ENCODE measurements at regions not wholly inside any gene's neighbourhood (a gene's known extent, or its start where the extent isn't known, plus 50 kb on each side); places are given as distances from the start of the nearest gene placed in this dataset.

GRCh38 chr5:61831736-61832135 lies 474.3 kb upstream of the KIF2A start:
- TF ChIP-seq SIN3A (IDR thresholded peaks at IDR 0.05; ENCODE audit: borderline replicate concordance, insufficient read depth, low read length) = no peak
- no peak for TF ChIP-seq FOXP2 (optimal IDR thresholded peaks at IDR 0.05; ENCODE audit: borderline replicate concordance, extremely low read depth, extremely low read length, insufficient read depth)
- TF ChIP-seq REST (IDR thresholded peaks at IDR 0.05; ENCODE audit: insufficient read depth in 1 of 2, low read depth in 2 of 2, low read length in 2 of 2) = no peak
- no peak for TF ChIP-seq POLR2AphosphoS5 (IDR thresholded peaks at IDR 0.05; ENCODE audit: low read depth, low read length)
- no peak for TF ChIP-seq TAF1 (IDR thresholded peaks at IDR 0.05; ENCODE audit: borderline replicate concordance, insufficient read depth, low read length)

- TF ChIP-seq POLR2AphosphoS5 (IDR thresholded peaks at IDR 0.05; ENCODE audit: low read depth, low read length) = no peak
- no peak for TF ChIP-seq REST (IDR thresholded peaks at IDR 0.05; ENCODE audit: insufficient read depth in 1 of 2, low read depth in 2 of 2, low read length in 2 of 2)
- TF ChIP-seq FOXP2 (optimal IDR thresholded peaks at IDR 0.05; ENCODE audit: borderline replicate concordance, extremely low read depth, extremely low read length, insufficient read depth) = no peak
- no peak for TF ChIP-seq TAF1 (IDR thresholded peaks at IDR 0.05; ENCODE audit: borderline replicate concordance, insufficient read depth, low read length)
Measured at GRCh38 chr5:61837788-61838187, 468.2 kb upstream of the KIF2A start.

DNA sequence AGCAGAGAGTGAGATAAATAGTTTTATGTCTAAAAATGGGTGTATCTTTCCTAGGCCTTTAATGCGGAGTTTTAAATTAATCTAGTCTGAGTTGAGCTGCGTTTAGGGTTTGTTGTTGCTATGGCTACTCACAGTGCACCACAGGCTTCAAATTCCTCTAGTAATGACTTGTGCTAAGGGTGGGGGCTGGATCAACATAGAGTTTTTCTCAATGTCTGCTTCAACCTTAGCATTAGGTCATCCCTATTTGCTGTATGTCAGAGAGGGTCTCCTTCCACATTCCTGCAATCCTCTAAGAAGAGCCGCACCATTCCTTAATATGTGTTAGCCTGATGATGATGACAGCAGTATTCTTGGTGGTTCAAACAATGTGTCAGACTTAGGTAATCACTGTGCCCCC lies 465.6 kb upstream of the KIF2A start:
- TF ChIP-seq SIN3A (IDR thresholded peaks at IDR 0.05; ENCODE audit: borderline replicate concordance, insufficient read depth, low read length) (no peak), FOXP2 (optimal IDR thresholded peaks at IDR 0.05; ENCODE audit: borderline replicate concordance, extremely low read depth, extremely low read length, insufficient read depth) (no peak), REST (IDR thresholded peaks at IDR 0.05; ENCODE audit: insufficient read depth in 1 of 2, low read depth in 2 of 2, low read length in 2 of 2) (no peak), POLR2AphosphoS5 (IDR thresholded peaks at IDR 0.05; ENCODE audit: low read depth, low read length) (no peak), TAF1 (IDR thresholded peaks at IDR 0.05; ENCODE audit: borderline replicate concordance, insufficient read depth, low read length) (no peak)

GRCh38 chr5:61842840-61843239 lies 463.2 kb upstream of the KIF2A start:
- TF ChIP-seq REST (IDR thresholded peaks at IDR 0.05; ENCODE audit: insufficient read depth in 1 of 2, low read depth in 2 of 2, low read length in 2 of 2) (no peak), SIN3A (IDR thresholded peaks at IDR 0.05; ENCODE audit: borderline replicate concordance, insufficient read depth, low read length) (no peak), POLR2AphosphoS5 (IDR thresholded peaks at IDR 0.05; ENCODE audit: low read depth, low read length) (no peak), FOXP2 (optimal IDR thresholded peaks at IDR 0.05; ENCODE audit: borderline replicate concordance, extremely low read depth, extremely low read length, insufficient read depth) (no peak), TAF1 (IDR thresholded peaks at IDR 0.05; ENCODE audit: borderline replicate concordance, insufficient read depth, low read length) (no peak)

- TF ChIP-seq REST (IDR thresholded peaks at IDR 0.05; ENCODE audit: insufficient read depth in 1 of 2, low read depth in 2 of 2, low read length in 2 of 2) = no peak
- TF ChIP-seq TAF1 (IDR thresholded peaks at IDR 0.05; ENCODE audit: borderline replicate concordance, insufficient read depth, low read length) = no peak
- TF ChIP-seq SIN3A (IDR thresholded peaks at IDR 0.05; ENCODE audit: borderline replicate concordance, insufficient read depth, low read length) = no peak
- TF ChIP-seq FOXP2 (optimal IDR thresholded peaks at IDR 0.05; ENCODE audit: borderline replicate concordance, extremely low read depth, extremely low read length, insufficient read depth) = no peak
- TF ChIP-seq POLR2AphosphoS5 (IDR thresholded peaks at IDR 0.05; ENCODE audit: low read depth, low read length) = no peak
Measured at GRCh38 chr5:61850696-61851095, 455.3 kb upstream of the KIF2A start.

All from PFSK-1 (cell line).